Skeletal muscle tissue (tissue), 3 donors: ENCODE measurements at regions not wholly inside any gene's neighbourhood (a gene's known extent, or its start where the extent isn't known, plus 50 kb on each side); places are given as distances from the start of the nearest gene placed in this dataset.

ENCODE experiments used
- H3K27ac ChIP-seq: one replicate; pipeline ENCODE4 v1.7.0; 2013; ENCODE audit warnings: mild to moderate bottlenecking, low read depth, low read length, inconsistent platforms
- H3K27me3 ChIP-seq, 3 donors: one replicate each; pipeline ENCODE4 v1.7.0; 2013; ENCODE audit warnings: low read length in 3 of 3; ENCODE audit not compliant: control insufficient read depth in 3 of 3, insufficient read depth in 3 of 3
- H3K36me3 ChIP-seq, 3 donors: one replicate each; pipeline ENCODE4 v1.7.0; 2013; ENCODE audit warnings: low read length in 3 of 3; ENCODE audit not compliant: control insufficient read depth in 3 of 3, insufficient read depth in 3 of 3
- H3K4me1 ChIP-seq, 3 donors: one replicate each; pipeline ENCODE4 v1.7.0; 2013; ENCODE audit warnings: low read length in 3 of 3, mild to moderate bottlenecking in 3 of 3; ENCODE audit not compliant: control insufficient read depth in 3 of 3, insufficient read depth in 3 of 3
- H3K4me3 ChIP-seq, 3 donors: one replicate each; pipeline ENCODE4 v1.7.0; 2013; ENCODE audit warnings: low read length in 3 of 3
- H3K9ac ChIP-seq, 3 donors: one replicate each; pipeline ENCODE4 v1.7.0; 2013; ENCODE audit warnings: low read length in 3 of 3, mild to moderate bottlenecking in 3 of 3, moderate library complexity in 2 of 3, low read depth in 1 of 3
- H3K9me3 ChIP-seq, 3 donors: one replicate each; pipeline ENCODE4 v1.7.0; 2013; ENCODE audit warnings: low read length in 3 of 3; ENCODE audit not compliant: control insufficient read depth in 3 of 3
- donor health status: Osteomylitis.

GRCh38 chr10:4361581-4361980 lies 464.4 kb upstream of the AKR1E2 start:
- Histone ChIP-seq H3K4me3 (no peak overlapping the region), H3K4me1 (no peaks in the 10 kb centered on the region), H3K9ac (no peak overlapping the region), H3K27ac (no peak overlapping the region), H3K36me3 (no peaks in the 10 kb centered on the region), H3K9me3 (no peaks in the 10 kb centered on the region), H3K27me3 (no peaks in the 10 kb centered on the region)

DNA sequence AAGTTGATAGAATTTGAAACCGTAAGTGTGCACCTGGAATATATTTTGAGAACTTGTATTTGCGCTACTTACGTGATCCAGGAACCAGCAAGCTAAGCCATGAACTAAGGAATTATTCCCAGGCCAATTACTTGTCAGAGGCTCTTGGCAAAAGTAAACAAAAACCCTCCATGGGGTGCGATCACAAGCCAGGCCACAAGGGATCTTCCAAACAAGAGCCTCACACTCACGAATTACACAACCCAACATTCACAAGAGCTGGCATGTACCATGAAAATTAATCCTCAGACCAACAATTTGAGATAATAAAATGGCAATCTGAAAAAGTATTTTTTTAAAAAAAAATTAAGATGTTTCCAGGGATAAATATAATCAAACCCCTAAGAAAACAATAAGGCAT lies 467.0 kb upstream of the AKR1E2 start:
- Histone ChIP-seq H3K27ac (no peak overlapping the region), H3K4me1 (no peaks in the 10 kb centered on the region), H3K4me3 (no peak overlapping the region), H3K36me3 (no peaks in the 10 kb centered on the region), H3K9me3 (no peaks in the 10 kb centered on the region), H3K9ac (no peak overlapping the region), H3K27me3 (no peaks in the 10 kb centered on the region)

- H3K4me1 ChIP-seq, result peaks cover 0 to 1% (median under 1%) of the 10 kb centered on the region in 3 donors
- H3K4me3 ChIP-seq, result no peak overlapping the region
- no peak overlapping the region for H3K9ac ChIP-seq
- no peak overlapping the region for H3K27ac ChIP-seq
- H3K27me3 ChIP-seq, result no peaks in the 10 kb centered on the region
- no peaks in the 10 kb centered on the region for H3K9me3 ChIP-seq
- H3K36me3 ChIP-seq, result no peaks in the 10 kb centered on the region
These were observed 468.1 kb upstream of the AKR1E2 start for GRCh38 chr10:4357911-4358310.

- H3K9me3 ChIP-seq, result no peaks in the 10 kb centered on the region
- peaks cover 0 to 7% (median 6%) of the 10 kb centered on the region in 3 donors for H3K4me1 ChIP-seq
- no peak overlapping the region for H3K9ac ChIP-seq
- H3K4me3 ChIP-seq, result no peak overlapping the region
- H3K27ac ChIP-seq, result no peak overlapping the region
- no peaks in the 10 kb centered on the region for H3K27me3 ChIP-seq
- H3K36me3 ChIP-seq, result no peaks in the 10 kb centered on the region
These were observed 470.7 kb upstream of the AKR1E2 start for GRCh38 chr10:4355350-4355749.

DNA sequence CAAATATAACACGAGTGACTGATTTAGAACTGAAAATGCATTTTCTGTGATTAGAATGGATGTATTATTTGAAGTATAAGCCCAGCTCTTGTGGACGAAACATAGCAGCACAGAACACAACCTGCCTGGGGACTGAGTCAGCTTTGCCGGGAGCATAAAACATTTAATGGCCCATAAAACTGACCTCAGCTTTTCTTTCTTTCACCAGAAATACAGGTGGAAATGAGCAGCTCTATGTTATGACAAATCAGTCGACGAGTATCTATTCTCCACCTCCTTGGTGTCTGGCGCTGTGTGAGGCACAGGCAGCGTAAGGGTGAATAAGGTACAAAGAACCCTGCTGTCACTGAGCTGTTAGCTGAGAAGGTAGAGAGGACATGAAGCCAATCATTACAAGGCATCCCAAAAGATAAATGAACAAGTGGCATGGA lies 471.6 kb upstream of the AKR1E2 start:
- Histone ChIP-seq H3K4me1 (peaks cover 0 to 7% (median 6%) of the 10 kb centered on the region in 3 donors), H3K4me3 (no peak overlapping the region), H3K36me3 (no peaks in the 10 kb centered on the region), H3K9me3 (no peaks in the 10 kb centered on the region), H3K27me3 (no peaks in the 10 kb centered on the region), H3K9ac (no peak overlapping the region), H3K27ac (no peak overlapping the region)

DNA sequence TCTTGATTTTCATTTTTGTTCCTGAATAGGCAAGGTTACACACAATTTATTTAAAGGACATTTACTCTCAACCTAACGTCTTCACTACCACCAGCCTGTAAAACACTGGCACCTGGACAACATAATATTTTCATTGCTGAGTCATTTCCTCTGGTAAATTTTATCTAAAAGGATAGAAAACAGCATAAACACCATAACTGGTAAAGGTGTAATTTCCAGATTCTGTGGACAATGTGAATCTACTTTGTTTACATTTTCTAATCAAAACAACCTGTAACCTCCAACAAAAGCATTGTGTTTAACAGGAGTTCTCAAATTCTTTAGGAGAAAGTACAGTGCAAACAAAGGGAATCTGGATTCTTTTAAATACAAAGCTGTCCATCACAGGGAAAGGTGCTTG lies 472.0 kb upstream of the AKR1E2 start:
- Histone ChIP-seq H3K9me3 (no peaks in the 10 kb centered on the region), H3K4me1 (peaks cover 0 to 7% (median 6%) of the 10 kb centered on the region in 3 donors), H3K4me3 (no peak overlapping the region), H3K27me3 (no peaks in the 10 kb centered on the region), H3K27ac (no peak overlapping the region), H3K36me3 (no peaks in the 10 kb centered on the region), H3K9ac (no peak overlapping the region)

- Histone ChIP-seq H3K9ac (no peak overlapping the region), H3K27ac (no peak overlapping the region)
These were observed 472.9 kb upstream of the AKR1E2 start for GRCh38 chr10:4353059-4353655.

GRCh38 chr10:4352414-4352961 lies 473.5 kb upstream of the AKR1E2 start:
- Histone ChIP-seq H3K9me3 (no peaks in the 10 kb centered on the region), H3K9ac (no peak overlapping the region), H3K27me3 (no peaks in the 10 kb centered on the region), H3K4me3 (no peak overlapping the region), H3K4me1 (peaks cover 0 to 7% (median 6%) of the 10 kb centered on the region in 3 donors), H3K36me3 (no peaks in the 10 kb centered on the region), H3K27ac (no peak overlapping the region)

More at GRCh38 chr10:4353059-4353655, 472.9 kb upstream of the AKR1E2 start:
- Histone ChIP-seq H3K27me3 (no peaks in the 10 kb centered on the region), H3K4me1 (peaks cover 0 to 7% (median 6%) of the 10 kb centered on the region in 3 donors), H3K36me3 (no peaks in the 10 kb centered on the region), H3K9me3 (no peaks in the 10 kb centered on the region), H3K4me3 (no peak overlapping the region)

- H3K4me1 ChIP-seq, result peaks cover 0 to 7% (median 6%) of the 10 kb centered on the region in 3 donors
- no peak overlapping the region for H3K4me3 ChIP-seq
- H3K27ac ChIP-seq, result no peak overlapping the region
- H3K27me3 ChIP-seq, result no peaks in the 10 kb centered on the region
- H3K36me3 ChIP-seq, result no peaks in the 10 kb centered on the region
- no peaks in the 10 kb centered on the region for H3K9me3 ChIP-seq
- H3K9ac ChIP-seq, result no peak overlapping the region
These were observed 474.1 kb upstream of the AKR1E2 start for GRCh38 chr10:4351723-4352413.

DNA sequence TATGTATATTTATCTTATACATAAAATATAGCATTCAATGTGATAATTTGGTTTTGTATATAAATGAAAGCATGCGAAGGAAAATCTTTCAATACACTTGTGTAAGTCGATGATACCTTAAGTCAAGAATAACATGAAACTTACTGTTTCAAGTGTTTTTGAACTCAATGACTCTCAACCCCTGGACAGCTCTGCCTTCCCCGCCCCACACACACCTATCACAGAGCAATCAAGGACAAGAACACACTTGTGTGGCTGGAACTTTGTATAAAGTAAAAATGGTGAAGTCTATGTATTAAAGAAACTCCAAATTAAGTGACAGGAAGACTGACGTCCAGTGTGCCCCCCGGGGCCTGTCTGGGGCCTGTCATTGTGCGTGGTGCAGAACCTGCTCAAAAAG lies 478.6 kb upstream of the AKR1E2 start:
- H3K27me3 ChIP-seq, result no peaks in the 10 kb centered on the region
- no peaks in the 10 kb centered on the region for H3K9me3 ChIP-seq
- no peak overlapping the region for H3K4me3 ChIP-seq
- H3K9ac ChIP-seq, result no peak overlapping the region
- no peaks in the 10 kb centered on the region for H3K36me3 ChIP-seq
- H3K4me1 ChIP-seq, result peaks cover 13 to 21% (median 15%) of the 10 kb centered on the region in 3 donors
- no peak overlapping the region for H3K27ac ChIP-seq
